ENCODE measurements at regions not wholly inside any gene's neighbourhood (a gene's known extent, or its start where the extent isn't known, plus 50 kb on each side); places are given as distances from the start of the nearest gene placed in this dataset.
"Not testable (repeated sequence)": the region's sequence is repeated elsewhere in the genome, so short reads cannot be mapped to it uniquely, and the experiment has no call there.

- not testable (repeated sequence) for TF ChIP-seq CTCF (IDR thresholded peaks at IDR 0.05; ENCODE audit: poor library complexity); EZH2 (IDR thresholded peaks at IDR 0.05; ENCODE audit: borderline replicate concordance)
Observed at GRCh38 chr4:118630897-118631296, 54.3 kb upstream of the METTL14 start.

All from hepatocyte (in vitro differentiated cells).